D341Med (cell line): ENCODE measurements at regions not wholly inside any gene's neighbourhood (a gene's known extent, or its start where the extent isn't known, plus 50 kb on each side); places are given as distances from the start of the nearest gene placed in this dataset.
"Not testable (repeated sequence)": the region's sequence is repeated elsewhere in the genome, so short reads cannot be mapped to it uniquely, and the experiment has no call there.

Experiments
- DNase-seq: peaks from one replicate; pipeline ENCODE4 v3.0.0; 2012; ENCODE audit warnings: low spot score

- DNase-seq = no peak
Observed at GRCh38 chr2:167748536-167748935, 498.9 kb downstream of the STK39 start.

- DNase-seq = no peak
Observed at GRCh38 chr2:167745667-167746066, 501.7 kb downstream of the STK39 start.

- DNase-seq = not testable (repeated sequence)
Observed at GRCh38 chr2:167739921-167740320, 507.5 kb downstream of the STK39 start.

- DNase-seq = no peak
Observed at GRCh38 chr2:167733747-167734146, 513.6 kb downstream of the STK39 start.

- no peak for DNase-seq
Observed at GRCh38 chr2:167732326-167732725, 515.1 kb downstream of the STK39 start.

- DNase-seq = no peak
Observed at GRCh38 chr2:167729911-167730310, 517.5 kb downstream of the STK39 start.

- DNase-seq = no peak
Observed at GRCh38 chr2:167726788-167727187, 520.6 kb downstream of the STK39 start.

- DNase-seq = no peak
Observed at GRCh38 chr2:167721593-167721992, 525.8 kb downstream of the STK39 start.

- no peak for DNase-seq
Observed at GRCh38 chr2:167719410-167719809, 528.0 kb downstream of the STK39 start.

- DNase-seq = no peak
Observed at GRCh38 chr2:167718560-167718959, 528.8 kb downstream of the STK39 start.

GRCh38 chr2:167715932-167716331, 531.5 kb downstream of the STK39 start:
- no peak for DNase-seq

GRCh38 chr2:167715498-167715897, 531.9 kb downstream of the STK39 start:
- DNase-seq = not testable (repeated sequence)

- DNase-seq = no peak
Observed at GRCh38 chr2:167712275-167712674, 535.1 kb downstream of the STK39 start.

GRCh38 chr2:167708998-167709397, 538.4 kb downstream of the STK39 start:
- DNase-seq = no peak

- DNase-seq = no peak
Observed at GRCh38 chr2:167706800-167707199, 540.6 kb downstream of the STK39 start.

GRCh38 chr2:167703441-167703840, 544.0 kb downstream of the STK39 start:
- no peak for DNase-seq

- no peak for DNase-seq
Observed at GRCh38 chr2:167702227-167702626, 545.2 kb downstream of the STK39 start.

GRCh38 chr2:167701651-167702050, 545.7 kb downstream of the STK39 start:
- DNase-seq = no peak

- DNase-seq = no peak
Observed at GRCh38 chr2:167697948-167698347, 549.4 kb downstream of the STK39 start.

- DNase-seq = no peak
Observed at GRCh38 chr2:167697194-167697593, 550.2 kb downstream of the STK39 start.

- DNase-seq = no peak
Observed at GRCh38 chr2:167692936-167693335, 554.5 kb downstream of the STK39 start.

GRCh38 chr2:167692191-167692590, 555.2 kb downstream of the STK39 start:
- DNase-seq = no peak

GRCh38 chr2:167689444-167689843, 558.0 kb downstream of the STK39 start:
- peak; percentile 30 for DNase-seq

GRCh38 chr2:167686691-167687090, 560.7 kb downstream of the STK39 start:
- no peak for DNase-seq
